Activated T-cell treated with anti-CD3 and anti-CD28 coated beads, Interleukin-2, amount 50 U/mL, for 24 hours (primary cell): ENCODE measurements at regions not wholly inside any gene's neighbourhood (a gene's known extent, or its start where the extent isn't known, plus 50 kb on each side); places are given as distances from the start of the nearest gene placed in this dataset.
A peak's percentile ranks its signal among the peaks of the same experiment; 100 is the strongest.

ENCODE experiments used
- DNase-seq: peaks from one replicate; pipeline ENCODE4 v3.0.0-alpha.2; 2020
- H3K27ac Mint-ChIP-seq: 2 replicates; pipeline ENCODE4 v1.8.0; 2020; ENCODE audit warnings: mild to moderate bottlenecking, mixed read lengths
- H3K27me3 Mint-ChIP-seq: 2 replicates; pipeline ENCODE4 v1.8.0; 2020; ENCODE audit warnings: mixed read lengths
- H3K36me3 Mint-ChIP-seq: 2 replicates; pipeline ENCODE4 v1.8.0; 2020; ENCODE audit warnings: low read depth, mixed read lengths
- H3K4me1 Mint-ChIP-seq: 2 replicates; pipeline ENCODE4 v1.8.0; 2020; ENCODE audit warnings: low read depth, mixed read lengths
- H3K4me3 Mint-ChIP-seq: 2 replicates; pipeline ENCODE4 v1.8.0; 2020; ENCODE audit warnings: mild to moderate bottlenecking, moderate library complexity, mixed read lengths
- H3K9me3 Mint-ChIP-seq: 2 replicates; pipeline ENCODE4 v1.8.0; 2020; ENCODE audit warnings: mixed read lengths

DNA sequence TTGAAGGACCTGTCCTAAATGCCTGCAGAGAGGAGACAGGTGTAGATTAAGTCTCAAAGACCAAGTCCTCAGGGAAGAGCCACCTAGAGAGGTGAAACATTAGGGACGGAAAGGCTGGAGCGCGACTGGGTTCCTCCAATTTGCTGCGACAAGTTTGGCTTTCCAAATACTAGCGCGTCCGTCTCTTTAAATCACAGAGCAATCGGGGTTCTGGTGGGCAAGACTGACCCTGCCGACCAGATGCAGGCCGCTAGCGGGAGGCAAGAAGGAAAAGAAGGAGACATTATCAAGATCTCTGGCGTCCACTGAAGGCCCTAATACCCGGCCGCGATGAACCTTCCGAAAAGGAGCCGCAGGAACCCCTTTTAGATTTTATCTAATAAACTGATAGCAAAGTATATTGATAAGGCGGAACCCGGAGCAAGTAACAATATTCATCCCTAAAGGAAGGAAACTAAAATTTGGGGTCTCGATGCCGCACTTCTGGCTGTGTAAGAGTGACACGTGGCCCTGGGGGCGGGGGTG, 128.2 kb upstream of the C11orf58 start:
- Mint-ChIP-seq H3K36me3 (no peaks in the 10 kb centered on the region), H3K4me1 (peaks cover 39% of the 10 kb centered on the region), H3K27me3 (peaks cover 23% of the 10 kb centered on the region), H3K27ac (no peak overlapping the region), H3K4me3 (no peak overlapping the region), H3K9me3 (no peaks in the 10 kb centered on the region)
- no peak for DNase-seq

- Mint-ChIP-seq H3K36me3 (no peaks in the 10 kb centered on the region), H3K27ac (no peak overlapping the region), H3K4me3 (no peak overlapping the region), H3K4me1 (peaks cover 41% of the 10 kb centered on the region), H3K9me3 (no peaks in the 10 kb centered on the region), H3K27me3 (peaks cover 21% of the 10 kb centered on the region)
- DNase-seq = no peak
Observed at GRCh38 chr11:16609769-16610168, 128.7 kb upstream of the C11orf58 start.

GRCh38 chr11:16607675-16608644, 130.5 kb upstream of the C11orf58 start:
- H3K36me3 Mint-ChIP-seq = no peaks in the 10 kb centered on the region

DNA sequence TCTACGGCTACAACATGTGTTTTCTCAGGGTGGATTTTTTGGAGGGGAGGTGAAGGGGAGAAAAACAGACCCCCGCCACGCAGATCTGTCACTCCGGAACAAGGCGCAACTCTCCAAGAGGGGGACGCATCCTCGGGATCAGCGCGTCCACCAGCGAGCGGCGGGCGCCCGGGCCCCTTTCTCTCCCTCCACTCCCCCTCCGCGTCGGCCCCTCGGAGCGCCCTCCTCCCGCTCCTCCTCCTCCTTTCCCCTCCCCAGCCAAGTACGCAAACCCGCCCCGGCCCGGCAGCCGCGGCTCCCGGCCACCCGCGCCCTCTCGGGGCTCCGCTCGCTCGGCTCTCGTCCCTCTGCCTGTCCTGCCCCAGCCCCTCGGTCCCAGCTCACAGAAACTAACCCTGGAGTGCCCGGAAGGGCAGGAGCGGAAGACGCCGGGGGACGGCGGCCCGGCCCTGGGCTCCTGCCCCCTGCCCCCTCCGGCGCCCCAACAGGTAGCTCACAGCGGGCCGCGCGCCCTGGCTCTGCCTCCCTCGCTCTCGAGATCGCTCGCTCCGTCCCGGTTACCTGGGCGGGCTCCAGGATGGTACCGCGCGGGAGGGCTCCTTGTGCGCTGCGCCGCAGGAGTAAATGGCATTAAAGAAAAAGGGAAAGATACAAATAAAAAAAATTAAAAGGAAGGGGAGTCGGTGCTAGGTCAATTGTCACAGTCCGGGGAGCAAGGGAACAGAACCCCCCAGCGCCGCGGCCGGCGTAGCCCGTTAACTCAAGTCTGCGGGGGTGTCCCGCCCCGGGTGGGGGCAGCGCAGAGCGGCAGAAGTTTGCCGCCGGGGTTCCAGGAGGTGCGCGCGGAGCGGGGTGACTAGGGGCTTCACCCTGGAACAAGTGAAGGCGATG, 131.4 kb upstream of the C11orf58 start:
- Mint-ChIP-seq H3K4me1 (peaks cover 32% of the 10 kb centered on the region), H3K4me3 (peak overlapping the region; percentile 75), H3K9me3 (no peaks in the 10 kb centered on the region), H3K27ac (peak overlapping the region; percentile 35), H3K27me3 (peaks cover 46% of the 10 kb centered on the region), H3K36me3 (no peaks in the 10 kb centered on the region)
- peak; percentile 37 for DNase-seq

More at GRCh38 chr11:16607675-16608644, 130.5 kb upstream of the C11orf58 start:
- H3K27ac Mint-ChIP-seq = no peak overlapping the region
- peaks cover 39% of the 10 kb centered on the region for H3K4me1 Mint-ChIP-seq
- H3K27me3 Mint-ChIP-seq = peaks cover 37% of the 10 kb centered on the region
- DNase-seq = no peak
- H3K9me3 Mint-ChIP-seq = no peaks in the 10 kb centered on the region
- no peak overlapping the region for H3K4me3 Mint-ChIP-seq

GRCh38 chr11:16605894-16606783, 132.3 kb upstream of the C11orf58 start:
- DNase-seq = peak; percentile 88
- peak overlapping the region; percentile 35 for H3K27ac Mint-ChIP-seq
- peaks cover 28% of the 10 kb centered on the region for H3K4me1 Mint-ChIP-seq
- peak overlapping the region; percentile 75 for H3K4me3 Mint-ChIP-seq
- H3K36me3 Mint-ChIP-seq = no peaks in the 10 kb centered on the region
- H3K9me3 Mint-ChIP-seq = no peaks in the 10 kb centered on the region
- H3K27me3 Mint-ChIP-seq = peaks cover 51% of the 10 kb centered on the region

DNA sequence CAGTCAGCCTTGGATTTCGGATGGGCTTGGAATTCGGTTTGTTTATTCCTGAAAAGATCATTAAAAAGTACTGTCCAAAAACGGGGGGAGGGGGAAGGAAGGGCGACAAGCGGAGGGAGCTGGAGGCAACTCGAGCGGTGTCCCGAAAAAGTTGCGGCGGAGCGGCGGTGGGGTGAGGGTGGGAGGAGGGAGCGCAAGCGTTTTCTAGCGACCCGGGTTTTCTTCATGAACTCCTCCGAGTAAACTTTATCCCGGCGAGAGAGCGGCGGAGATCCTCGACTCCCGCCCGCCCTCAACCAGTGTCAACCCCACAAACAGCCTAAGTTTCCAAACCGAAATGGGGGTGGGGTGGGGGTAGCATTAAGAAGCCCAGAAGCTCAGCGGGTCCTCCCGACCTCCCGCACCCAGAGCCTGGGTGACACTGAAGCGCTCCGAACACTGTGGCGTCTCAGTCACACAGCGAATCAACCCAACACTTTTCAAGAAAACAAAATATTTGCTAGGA, 133.0 kb upstream of the C11orf58 start:
- Mint-ChIP-seq H3K36me3 (no peaks in the 10 kb centered on the region), H3K4me1 (peaks cover 28% of the 10 kb centered on the region), H3K9me3 (no peaks in the 10 kb centered on the region), H3K4me3 (peak overlapping the region; percentile 75), H3K27me3 (peaks cover 58% of the 10 kb centered on the region), H3K27ac (no peak overlapping the region)
- peak; percentile 39 for DNase-seq

GRCh38 chr11:16604794-16605388, 133.6 kb upstream of the C11orf58 start:
- no peaks in the 10 kb centered on the region for H3K9me3 Mint-ChIP-seq
- H3K27ac Mint-ChIP-seq = no peak overlapping the region
- H3K4me3 Mint-ChIP-seq = peak overlapping the region; percentile 75
- DNase-seq = peak; percentile 49
- H3K4me1 Mint-ChIP-seq = peaks cover 28% of the 10 kb centered on the region
- H3K27me3 Mint-ChIP-seq = peaks cover 63% of the 10 kb centered on the region
- H3K36me3 Mint-ChIP-seq = no peaks in the 10 kb centered on the region

DNA sequence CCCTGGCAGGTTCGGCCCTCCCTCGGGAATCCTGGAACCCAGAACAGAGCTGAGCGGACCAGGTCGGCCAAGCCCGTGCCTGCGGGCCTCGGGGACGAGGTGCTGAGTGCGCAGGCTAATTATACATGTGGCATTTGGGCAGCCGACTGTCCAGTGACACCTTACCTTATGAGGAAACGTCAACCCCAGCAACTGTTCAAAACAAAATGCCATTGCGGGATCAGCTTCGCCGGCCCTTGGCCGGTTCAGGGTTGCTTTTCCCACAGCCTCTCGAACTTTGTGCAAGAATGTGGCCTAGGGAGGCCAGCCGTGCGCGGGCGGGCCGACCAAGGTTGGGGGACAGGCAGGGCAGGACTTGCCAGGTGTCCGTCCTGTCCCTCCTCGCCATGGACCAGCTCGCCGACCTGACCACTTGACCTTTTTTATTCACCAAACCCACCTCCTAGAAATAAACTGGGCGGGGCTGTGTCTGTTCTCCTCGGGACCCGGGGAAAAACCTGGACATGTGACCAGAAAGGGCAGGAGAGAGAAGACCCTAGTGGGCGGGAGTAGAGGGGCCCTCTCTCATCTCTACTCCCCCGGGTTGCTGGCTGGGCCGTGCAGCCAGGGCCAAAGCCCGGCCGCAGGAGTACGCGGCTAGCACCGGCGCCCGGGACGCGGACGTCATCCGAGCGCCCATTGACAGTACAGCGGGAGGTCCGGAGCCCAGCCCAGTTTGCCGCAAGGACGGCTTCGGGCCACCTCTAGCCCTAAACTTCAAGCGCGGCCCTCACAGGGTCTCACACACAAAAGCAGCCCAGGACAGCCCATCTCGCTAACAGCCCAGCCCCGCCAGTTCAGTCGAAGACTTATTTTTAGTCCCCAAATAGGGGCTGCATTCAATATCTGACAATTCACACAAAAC, 134.3 kb upstream of the C11orf58 start:
- Mint-ChIP-seq H3K9me3 (no peaks in the 10 kb centered on the region), H3K36me3 (no peaks in the 10 kb centered on the region), H3K27ac (no peak overlapping the region), H3K27me3 (peaks cover 67% of the 10 kb centered on the region), H3K4me1 (peaks cover 28% of the 10 kb centered on the region), H3K4me3 (peak overlapping the region; percentile 65)
- DNase-seq = no peak

DNA sequence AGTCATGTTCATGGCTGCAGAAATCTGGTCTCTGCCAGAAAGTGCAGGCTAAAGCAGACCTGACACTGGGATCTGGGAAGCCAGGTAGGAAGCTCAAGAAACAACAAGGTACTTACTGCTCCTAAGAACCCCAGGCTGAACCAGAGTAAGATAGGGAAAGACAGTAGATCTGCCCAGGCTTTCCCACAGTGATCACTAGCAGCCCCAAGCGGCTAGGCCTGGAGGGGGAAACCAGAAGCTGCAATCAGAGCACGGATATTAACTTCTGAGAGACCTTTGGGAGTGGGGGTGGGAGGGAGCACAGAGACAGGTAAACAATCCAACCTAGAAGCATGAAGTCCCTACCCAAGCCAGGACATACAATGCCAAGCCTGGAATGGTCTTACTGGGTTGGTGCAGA, 135.2 kb upstream of the C11orf58 start:
- Mint-ChIP-seq H3K9me3 (no peaks in the 10 kb centered on the region), H3K27me3 (peaks cover 75% of the 10 kb centered on the region), H3K4me1 (peaks cover 28% of the 10 kb centered on the region), H3K36me3 (no peaks in the 10 kb centered on the region), H3K27ac (no peak overlapping the region), H3K4me3 (no peak overlapping the region)
- DNase-seq = no peak

DNA sequence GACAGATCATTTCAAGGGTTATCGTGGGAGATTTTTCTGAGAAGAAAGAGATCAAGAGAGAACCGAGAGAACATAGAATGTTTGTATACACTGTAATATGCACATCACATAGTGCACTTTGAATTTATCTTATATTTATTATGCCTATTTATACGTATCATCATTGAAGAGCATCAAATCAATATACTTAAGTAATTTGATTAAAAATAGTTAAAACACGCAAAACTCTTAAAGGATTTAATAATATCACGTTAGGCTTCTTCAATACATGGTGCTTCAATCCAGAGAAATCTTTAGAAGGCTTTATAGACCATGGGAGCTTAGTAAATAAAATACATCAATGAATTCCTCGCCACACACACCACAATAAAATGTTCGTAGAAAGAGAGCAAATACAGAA, 139.5 kb upstream of the C11orf58 start:
- no peaks in the 10 kb centered on the region for H3K36me3 Mint-ChIP-seq
- H3K27ac Mint-ChIP-seq = no peak overlapping the region
- H3K9me3 Mint-ChIP-seq = no peaks in the 10 kb centered on the region
- DNase-seq = no peak
- peaks cover 3% of the 10 kb centered on the region for H3K4me1 Mint-ChIP-seq
- no peak overlapping the region for H3K4me3 Mint-ChIP-seq
- H3K27me3 Mint-ChIP-seq = peaks cover 58% of the 10 kb centered on the region

DNA sequence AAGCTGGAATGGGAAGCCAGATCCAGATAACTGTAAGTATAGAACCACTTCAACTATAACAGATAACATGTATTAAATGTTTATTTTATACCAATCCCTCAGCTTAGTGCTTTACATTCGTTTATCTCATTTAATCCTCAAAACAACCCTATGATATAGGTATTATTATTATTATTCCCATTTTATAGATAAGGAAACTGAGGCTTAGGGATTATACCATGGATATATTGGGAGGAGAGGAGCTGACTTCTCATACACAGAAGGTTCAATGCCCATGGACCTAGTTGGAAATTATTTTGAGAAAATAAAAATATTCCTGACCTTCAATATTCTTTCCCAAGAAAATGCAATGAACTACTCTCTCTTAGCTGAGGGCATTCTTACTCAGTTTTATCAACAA, 140.4 kb upstream of the C11orf58 start:
- Mint-ChIP-seq H3K4me3 (no peak overlapping the region), H3K36me3 (no peaks in the 10 kb centered on the region), H3K27ac (no peak overlapping the region), H3K27me3 (peaks cover 51% of the 10 kb centered on the region), H3K4me1 (no peaks in the 10 kb centered on the region), H3K9me3 (no peaks in the 10 kb centered on the region)
- DNase-seq = no peak

DNA sequence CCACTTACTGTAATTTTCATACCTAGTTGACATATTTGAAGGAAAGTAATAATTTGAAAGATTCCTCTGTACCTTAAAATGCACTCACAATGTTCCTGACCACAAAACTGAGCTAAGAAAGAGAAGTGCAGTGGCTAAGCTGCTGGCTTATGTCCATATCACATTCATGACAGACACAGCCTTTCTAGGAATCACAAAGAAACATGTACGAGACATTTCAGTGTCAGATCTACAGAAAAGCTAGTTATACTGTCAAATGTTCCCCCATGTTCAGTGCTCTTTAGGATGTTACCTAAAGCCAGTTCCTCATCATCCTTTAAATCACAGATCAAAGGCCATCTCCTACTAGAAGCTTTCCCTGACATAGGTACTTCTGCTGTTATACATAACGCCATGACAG, 142.2 kb upstream of the C11orf58 start:
- Mint-ChIP-seq H3K4me1 (no peaks in the 10 kb centered on the region), H3K4me3 (no peak overlapping the region), H3K9me3 (no peaks in the 10 kb centered on the region), H3K36me3 (no peaks in the 10 kb centered on the region), H3K27me3 (peaks cover 40% of the 10 kb centered on the region), H3K27ac (no peak overlapping the region)
- DNase-seq = no peak
